Hepatocyte (in vitro differentiated cells): ENCODE measurements at regions not wholly inside any gene's neighbourhood (a gene's known extent, or its start where the extent isn't known, plus 50 kb on each side); places are given as distances from the start of the nearest gene placed in this dataset.

Source experiments
- EZH2phosphoT487 ChIP-seq: fragments of 200-600 bp; sonication (generic); IDR thresholded peaks from one replicate; pipeline ENCODE4 v1.6.1; 2018; ENCODE audit warnings: antibody characterized with exemption, mild to moderate bottlenecking, low read depth, moderate library complexity; ENCODE audit not compliant: unreplicated experiment, severe bottlenecking
- TF ChIP-seq, protein P1 (sequence below): fragments of 200-600 bp; sonication (generic); IDR thresholded peaks from 2 replicates; pipeline ENCODE4 v1.5.1; 2016; ENCODE audit warnings: antibody characterized with exemption, mild to moderate bottlenecking; ENCODE audit not compliant: poor library complexity

DNA sequence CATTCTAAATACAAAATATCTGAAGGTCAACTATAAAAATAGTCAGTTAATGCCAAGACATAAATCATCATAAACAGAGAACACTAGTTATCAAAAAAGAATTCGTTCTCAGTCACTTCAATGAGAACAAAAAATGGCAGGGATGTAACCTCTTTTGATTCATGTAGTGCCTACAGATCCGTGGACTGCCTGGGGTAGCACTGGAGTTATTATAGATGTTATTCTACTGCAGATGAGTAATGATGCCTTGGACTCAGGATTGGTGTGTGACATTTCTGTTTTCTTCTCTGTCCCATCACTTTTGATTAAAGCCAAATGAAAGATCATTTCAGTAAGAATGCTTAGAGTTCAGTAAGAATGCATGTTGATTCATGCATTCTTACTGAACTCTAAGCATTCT is 440.4 kb downstream of the FAM133A start:
- TF ChIP-seq, protein P1, sequence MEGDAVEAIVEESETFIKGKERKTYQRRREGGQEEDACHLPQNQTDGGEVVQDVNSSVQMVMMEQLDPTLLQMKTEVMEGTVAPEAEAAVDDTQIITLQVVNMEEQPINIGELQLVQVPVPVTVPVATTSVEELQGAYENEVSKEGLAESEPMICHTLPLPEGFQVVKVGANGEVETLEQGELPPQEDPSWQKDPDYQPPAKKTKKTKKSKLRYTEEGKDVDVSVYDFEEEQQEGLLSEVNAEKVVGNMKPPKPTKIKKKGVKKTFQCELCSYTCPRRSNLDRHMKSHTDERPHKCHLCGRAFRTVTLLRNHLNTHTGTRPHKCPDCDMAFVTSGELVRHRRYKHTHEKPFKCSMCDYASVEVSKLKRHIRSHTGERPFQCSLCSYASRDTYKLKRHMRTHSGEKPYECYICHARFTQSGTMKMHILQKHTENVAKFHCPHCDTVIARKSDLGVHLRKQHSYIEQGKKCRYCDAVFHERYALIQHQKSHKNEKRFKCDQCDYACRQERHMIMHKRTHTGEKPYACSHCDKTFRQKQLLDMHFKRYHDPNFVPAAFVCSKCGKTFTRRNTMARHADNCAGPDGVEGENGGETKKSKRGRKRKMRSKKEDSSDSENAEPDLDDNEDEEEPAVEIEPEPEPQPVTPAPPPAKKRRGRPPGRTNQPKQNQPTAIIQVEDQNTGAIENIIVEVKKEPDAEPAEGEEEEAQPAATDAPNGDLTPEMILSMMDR, result no peak
- no peak for TF ChIP-seq EZH2phosphoT487
